Ovary (tissue), 3 donors: ENCODE measurements at regions not wholly inside any gene's neighbourhood (a gene's known extent, or its start where the extent isn't known, plus 50 kb on each side); places are given as distances from the start of the nearest gene placed in this dataset.

ENCODE experiments used
- CTCF ChIP-seq, 3 donors: fragments of 450-650 bp in 2 of 3; fragments of 200-600 bp in 1 of 3; IDR thresholded peaks; one replicate each; pipeline versions ENCODE4 v1.5.1 to v1.8.0; 2016 to 2022; ENCODE audit warnings: antibody characterized with exemption in 3 of 3, mild to moderate bottlenecking in 1 of 3
- POLR2A ChIP-seq: fragments of 450-650 bp; IDR thresholded peaks from one replicate; pipeline ENCODE4 v1.6.1; 2017; ENCODE audit warnings: antibody characterized with exemption, mild to moderate bottlenecking, moderate library complexity
- donor health status: DM: no; HTN: no; CAD: no.

DNA sequence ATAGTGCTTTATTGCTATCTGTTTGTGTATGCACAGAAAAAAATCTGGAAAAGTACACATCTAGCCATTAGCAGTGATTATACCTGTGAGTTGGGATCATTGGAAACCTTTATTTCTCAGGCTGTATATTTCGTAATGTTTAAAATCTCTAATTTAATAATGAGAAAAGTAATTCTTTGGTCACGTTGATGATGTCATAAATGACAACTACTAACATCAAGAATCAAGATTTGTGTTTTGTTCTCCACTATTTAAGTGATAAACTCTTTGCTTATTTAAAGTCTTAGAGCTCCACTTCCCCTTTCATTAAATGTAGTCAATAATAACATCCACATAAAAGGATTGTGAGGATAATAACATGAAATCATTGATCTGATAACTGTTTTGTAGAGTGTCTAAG, 126.2 kb downstream of the TMA16 start:
- TF ChIP-seq CTCF (IDR thresholded peaks at IDR 0.05) = no peak
- no peak for TF ChIP-seq POLR2A
